Kidney (tissue), 13 donors: ENCODE measurements at regions not wholly inside any gene's neighbourhood (a gene's known extent, or its start where the extent isn't known, plus 50 kb on each side); places are given as distances from the start of the nearest gene placed in this dataset.
"Not testable (repeated sequence)": the region's sequence is repeated elsewhere in the genome, so short reads cannot be mapped to it uniquely, and the experiment has no call there.

Experiments used
- DNase-seq, 5 donors: peaks; one replicate each; pipeline ENCODE4 v3.0.0-alpha.2; 2013 to 2020
- FAIRE-seq: peaks from 2 replicates; lab custom pipeline; 2012; peaks lifted over from hg19 to GRCh38; lab: Jason Lieb, UNC
- H3K27ac ChIP-seq, 2 donors: one replicate each; pipeline ENCODE4 v1.7.0; 2013; ENCODE audit warnings: low read depth in 2 of 2, low read length in 2 of 2, inconsistent platforms in 1 of 2
- H3K27me3 ChIP-seq: one replicate; pipeline ENCODE4 v1.7.1; 2013; ENCODE audit warnings: low read length, inconsistent platforms; ENCODE audit not compliant: control insufficient read depth, insufficient read depth
- H3K36me3 ChIP-seq, 3 donors: one replicate each; pipeline versions ENCODE4 v1.7.0 to v1.7.1; 2013; ENCODE audit warnings: low read length in 3 of 3, control low read depth in 1 of 3, inconsistent platforms in 1 of 3; ENCODE audit not compliant: insufficient read depth in 3 of 3, control insufficient read depth in 2 of 3
- H3K4me1 ChIP-seq, 3 donors: one replicate each; pipeline versions ENCODE4 v1.7.0 to v1.7.1; 2013; ENCODE audit warnings: low read length in 3 of 3, inconsistent platforms in 1 of 3, low read depth in 1 of 3; ENCODE audit not compliant: control insufficient read depth in 2 of 3, insufficient read depth in 2 of 3
- H3K4me3 ChIP-seq, 3 donors: one replicate each; pipeline versions ENCODE4 v1.7.0 to v1.8.1; 2013; ENCODE audit warnings: low read length in 3 of 3, control low read depth in 1 of 3, inconsistent platforms in 1 of 3
- H3K9ac ChIP-seq, 3 donors: one replicate each; pipeline versions ENCODE4 v1.7.0 to v1.7.1; 2013; ENCODE audit warnings: low read length in 3 of 3, control low read depth in 1 of 3, inconsistent platforms in 1 of 3
- H3K9me3 ChIP-seq, 3 donors: one replicate each; pipeline versions ENCODE4 v1.7.0 to v1.7.1; 2013; ENCODE audit warnings: low read length in 3 of 3, control low read depth in 1 of 3, inconsistent platforms in 1 of 3; ENCODE audit not compliant: control insufficient read depth in 2 of 3, insufficient read depth in 1 of 3
- CTCF ChIP-seq: IDR thresholded peaks from 3 replicates; pipeline ENCODE4 v1.5.1; 2012; ENCODE audit warnings: mild to moderate bottlenecking, moderate library complexity, borderline replicate concordance; ENCODE audit not compliant: insufficient read depth; ENCODE audit errors: extremely low read depth
- intact Hi-C: fragments of 100-400 bp; cut with DNase I; formaldehyde crosslinking; loops from one replicate; pipeline ENCODE4 v1.11.1; 2022
- donor health status: control.
- donor health status: control.
- donor health status: control.
- donor health status: control.
- donor health status: control.
- donor health status: DM: yes; HTN: yes; CAD: no.
- donor health status: Normal renal cell carcinoma (clear cell type).

- no peak overlapping the region for H3K9ac ChIP-seq
- H3K27ac ChIP-seq, result no peak overlapping the region
- no peak for DNase-seq
- H3K27me3 ChIP-seq, result no peaks in the 10 kb centered on the region
- FAIRE-seq, result no peak
- H3K9me3 ChIP-seq, result no peaks in the 10 kb centered on the region
- no peak for TF ChIP-seq CTCF
- H3K4me1 ChIP-seq, result peaks cover 0 to 5% (median 5%) of the 10 kb centered on the region in 3 donors
- H3K36me3 ChIP-seq, result no peaks in the 10 kb centered on the region
- no peak overlapping the region for H3K4me3 ChIP-seq
- intact Hi-C loops, result no loop called here
Measured at GRCh38 chr2:174678395-174678794, 80.8 kb upstream of the WIPF1 start.

- Histone ChIP-seq H3K4me3 (no peak overlapping the region), H3K4me1 (peaks cover 0 to 2% (median 0%) of the 10 kb centered on the region in 3 donors), H3K9ac (no peak overlapping the region), H3K9me3 (peaks cover 0 to 8% (median 0%) of the 10 kb centered on the region in 3 donors), H3K27me3 (no peaks in the 10 kb centered on the region), H3K36me3 (no peaks in the 10 kb centered on the region), H3K27ac (no peak overlapping the region)
- intact Hi-C loops, result no loop called here
- FAIRE-seq (no peak), DNase-seq (no peak)
- no peak for TF ChIP-seq CTCF
Measured at GRCh38 chr2:174675615-174676014, 78.0 kb upstream of the WIPF1 start.

GRCh38 chr2:174673876-174674275 lies 76.3 kb upstream of the WIPF1 start:
- TF ChIP-seq CTCF, result no peak
- Histone ChIP-seq H3K9ac (no peak overlapping the region), H3K9me3 (peaks cover 0 to 8% (median 0%) of the 10 kb centered on the region in 3 donors), H3K36me3 (no peaks in the 10 kb centered on the region), H3K27me3 (no peaks in the 10 kb centered on the region), H3K4me1 (no peaks in the 10 kb centered on the region), H3K27ac (no peak overlapping the region), H3K4me3 (no peak overlapping the region)
- DNase-seq, result no peak
- intact Hi-C loops, result no loop called here
- no peak for FAIRE-seq

GRCh38 chr2:174673440-174673839 lies 75.8 kb upstream of the WIPF1 start:
- TF ChIP-seq CTCF, result no peak
- Histone ChIP-seq H3K27me3 (no peaks in the 10 kb centered on the region), H3K36me3 (no peaks in the 10 kb centered on the region), H3K4me1 (no peaks in the 10 kb centered on the region), H3K9me3 (peaks cover 0 to 8% (median 0%) of the 10 kb centered on the region in 3 donors), H3K27ac (no peak overlapping the region), H3K4me3 (no peak overlapping the region), H3K9ac (no peak overlapping the region)
- FAIRE-seq, result no peak
- intact Hi-C loops, result no loop called here
- no peak for DNase-seq

- intact Hi-C loops, FAIRE-seq, H3K4me1 ChIP-seq, H3K27ac ChIP-seq, H3K27me3 ChIP-seq, H3K9ac ChIP-seq, DNase-seq, H3K4me3 ChIP-seq, H3K36me3 ChIP-seq, H3K9me3 ChIP-seq: not testable (repeated sequence)
Measured at GRCh38 chr2:174671532-174671931, 73.9 kb upstream of the WIPF1 start.
